Endothelial cell of umbilical vein (primary cell): ENCODE measurements at regions not wholly inside any gene's neighbourhood (a gene's known extent, or its start where the extent isn't known, plus 50 kb on each side); places are given as distances from the start of the nearest gene placed in this dataset.

ENCODE experiments used
- BruUV-seq: library from RNA; stranded (reverse); fragments of 400-500 nt; replicated peaks from 2 replicates; lab custom pipeline; 2021; lab: Mats Ljungman, UMichigan
- CTCF ChIA-PET: fragments of 300-600, 350-600 bp; sonication (Branson Sonifier 250); formaldehyde crosslinking; loops from one replicate; lab custom pipeline; 2021; ENCODE audit warnings: antibody characterized with exemption, inconsistent platforms; lab: Charles Lee
- POLR2A ChIA-PET: fragments of 300-600, 350-600 bp; sonication (Branson Sonifier 250); formaldehyde crosslinking; loops from one replicate; lab custom pipeline; 2021; ENCODE audit warnings: antibody characterized with exemption, inconsistent platforms; lab: Charles Lee
- DNase-seq: peaks from one replicate; pipeline ENCODE4 v3.0.0-alpha.2; 2011; ENCODE audit warnings: low read depth, low spot score
- FAIRE-seq: peaks from 2 replicates; lab custom pipeline; 2011; peaks lifted over from hg19 to GRCh38; lab: Jason Lieb, UNC
- H2AFZ ChIP-seq: 2 replicates; pipeline ENCODE4 v1.6.0; 2012; ENCODE audit warnings: low read depth, low read length, control low read depth, inconsistent platforms
- H3K27ac ChIP-seq: 2 replicates; pipeline ENCODE4 v1.5.1; 2011; ENCODE audit warnings: low read depth, mild to moderate bottlenecking, control low read depth, low read length, moderate library complexity; ENCODE audit not compliant: insufficient read depth
- H3K27me3 ChIP-seq, 2 experiments: 2 replicates each; pipeline versions ENCODE4 v1.6.0 to v1.6.1; 2011; ENCODE audit warnings: low read length in 2 of 2, mixed read lengths in 1 of 2; ENCODE audit not compliant: control insufficient read depth in 2 of 2, insufficient read depth in 2 of 2
- H3K36me3 ChIP-seq, 2 experiments: 2 replicates in 1 of 2; 3 replicates in 1 of 2; pipeline ENCODE4 v1.5.1; 2011; ENCODE audit warnings: low read length in 2 of 2, mild to moderate bottlenecking in 1 of 2, moderate library complexity in 1 of 2; ENCODE audit not compliant: control insufficient read depth in 2 of 2, insufficient read depth in 2 of 2; ENCODE audit errors: extremely low read depth in 1 of 2
- H3K4me1 ChIP-seq: 3 replicates; pipeline ENCODE4 v1.5.1; 2011; ENCODE audit warnings: mild to moderate bottlenecking, low read length; ENCODE audit not compliant: control insufficient read depth, insufficient read depth; ENCODE audit errors: extremely low read depth
- H3K4me2 ChIP-seq: 2 replicates; pipeline ENCODE4 v1.6.1; 2011; ENCODE audit warnings: low read length, control low read depth, mixed read lengths; ENCODE audit not compliant: insufficient read depth
- H3K4me3 ChIP-seq, 3 experiments: fragments of 200-600 bp in 1 of 3; sonication (generic), shearing (Covaris generic) in 1 of 3; replicated peaks in 1 of 3; 2 replicates each; pipeline ENCODE4 v1.5.1; 2011 to 2016; ENCODE audit warnings: control low read depth in 3 of 3, low read length in 3 of 3, mild to moderate bottlenecking in 2 of 3, inconsistent platforms in 1 of 3, low read depth in 1 of 3, moderate library complexity in 1 of 3; ENCODE audit not compliant: insufficient read depth in 1 of 3
- H3K79me2 ChIP-seq: 2 replicates; pipeline ENCODE4 v1.6.0; 2012; ENCODE audit warnings: low read length, inconsistent platforms; ENCODE audit not compliant: control insufficient read depth, insufficient read depth
- H3K9ac ChIP-seq: replicated peaks from 2 replicates; pipeline ENCODE3; 2011; ENCODE audit warnings: low read length, control low read depth; ENCODE audit not compliant: insufficient read depth; ENCODE audit errors: extremely low read depth
- H3K9me1 ChIP-seq: replicated peaks from 3 replicates; pipeline ENCODE4 v1.6.0; 2011; ENCODE audit warnings: mild to moderate bottlenecking, low read length; ENCODE audit not compliant: control insufficient read depth, insufficient read depth; ENCODE audit errors: extremely low read depth
- H3K9me3 ChIP-seq: replicated peaks from 2 replicates; pipeline ENCODE4 v1.5.1; 2012; ENCODE audit warnings: low read length, inconsistent platforms; ENCODE audit not compliant: control insufficient read depth, insufficient read depth
- H4K20me1 ChIP-seq: replicated peaks from 2 replicates; pipeline ENCODE3; 2011; ENCODE audit warnings: mild to moderate bottlenecking, low read length; ENCODE audit not compliant: control insufficient read depth, insufficient read depth; ENCODE audit errors: extremely low read depth
- CTCF ChIP-seq, 2 donors: IDR thresholded peaks; 1 replicate in 1 of 2; 2 replicates in 1 of 2; pipeline ENCODE4 v1.5.1; 2011; ENCODE audit warnings: low read length in 2 of 2, mild to moderate bottlenecking in 2 of 2, moderate library complexity in 2 of 2, control low read depth in 1 of 2, inconsistent platforms in 1 of 2, low read depth in 1 of 2; ENCODE audit not compliant: insufficient read depth in 1 of 2; ENCODE audit errors: extremely low read depth in 1 of 2
- EZH2 ChIP-seq: IDR thresholded peaks from 2 replicates; pipeline ENCODE4 v1.6.1; 2012; ENCODE audit warnings: borderline replicate concordance, low read depth, mild to moderate bottlenecking, moderate library complexity, low read length, inconsistent platforms; ENCODE audit not compliant: severe bottlenecking
- FOS ChIP-seq: IDR thresholded peaks from 2 replicates; pipeline ENCODE4 v1.6.1; 2011; ENCODE audit warnings: mild to moderate bottlenecking, low read length, moderate library complexity, borderline replicate concordance; ENCODE audit not compliant: insufficient read depth
- GATA2 ChIP-seq: IDR thresholded peaks from 2 replicates; pipeline ENCODE4 v1.7.0; 2011; ENCODE audit warnings: low read depth, mild to moderate bottlenecking, moderate library complexity, mixed read lengths, low read length; ENCODE audit not compliant: insufficient read length, insufficient read depth
- JUN ChIP-seq: IDR thresholded peaks from 2 replicates; pipeline ENCODE4 v1.6.1; 2011; ENCODE audit warnings: borderline replicate concordance, low read depth; ENCODE audit not compliant: insufficient read length, insufficient read depth
- MAX ChIP-seq: IDR thresholded peaks from 2 replicates; pipeline ENCODE4 v1.6.1; 2011; ENCODE audit not compliant: insufficient read depth, insufficient read length
- MYC ChIP-seq: IDR thresholded peaks from one replicate; pipeline ENCODE4 v1.6.1; 2011; ENCODE audit warnings: mild to moderate bottlenecking, low read depth, low read length
- POLR2A ChIP-seq: IDR thresholded peaks from 2 replicates; pipeline ENCODE4 v1.6.1; 2012; ENCODE audit warnings: low read depth, mild to moderate bottlenecking, control low read depth, low read length
- POLR2AphosphoS5 ChIP-seq: IDR thresholded peaks from 2 replicates; pipeline ENCODE4 v1.6.1; 2012; ENCODE audit warnings: low read depth, mild to moderate bottlenecking, control low read depth, low read length, moderate library complexity; ENCODE audit not compliant: insufficient read depth
- dilution Hi-C: fragments of 300-500 bp; cut with MboI; formaldehyde crosslinking; loops from one replicate; pipeline ENCODE4 v1.15.0; 2019; ENCODE audit warnings: low sequenced_read_pairs; ENCODE audit not compliant: extremely low pct_ligation_motif_present
- intact Hi-C: fragments of 100-400 bp; cut with micrococcal nuclease; formaldehyde crosslinking; loops from one replicate; pipeline ENCODE4 v1.10.0; 2022

- FAIRE-seq (no peak), DNase-seq (no peak)
- no peak for TF ChIP-seq GATA2
- no peak for TF ChIP-seq EZH2
- no peak for TF ChIP-seq MYC
- TF ChIP-seq FOS = no peak
- TF ChIP-seq CTCF (IDR thresholded peaks at IDR 0.05; ENCODE audit: extremely low read depth in 1 of 2, insufficient read depth in 1 of 2, low read depth in 1 of 2, low read length in 2 of 2) = no peak
- TF ChIP-seq POLR2AphosphoS5 = no peak
- TF ChIP-seq MAX = no peak
- no peak for TF ChIP-seq POLR2A
- TF ChIP-seq JUN = no peak
- dilution Hi-C loops = no loop called here
- Histone ChIP-seq H3K4me3 (no peak overlapping the region), H3K4me2 (no peak overlapping the region), H4K20me1 (no peaks in the 10 kb centered on the region), H3K9me1 (no peaks in the 10 kb centered on the region), H3K79me2 (no peaks in the 10 kb centered on the region), H3K27ac (no peak overlapping the region), H3K36me3 (no peaks in the 10 kb centered on the region), H3K27me3 (no peaks in the 10 kb centered on the region), H2AFZ (no peak overlapping the region), H3K9me3 (peaks cover 3% of the 10 kb centered on the region), H3K9ac (no peak overlapping the region), H3K4me1 (no peaks in the 10 kb centered on the region)
- intact Hi-C loops = no loop called here
- BruUV-seq = no TSS peak
- ChIA-PET POLR2A (no interaction called here), CTCF (no interaction called here)
Observed at GRCh38 chr2:6487765-6488164, 377.9 kb downstream of the CMPK2 start.
